ENCODE measurements at regions not wholly inside any gene's neighbourhood (a gene's known extent, or its start where the extent isn't known, plus 50 kb on each side); places are given as distances from the start of the nearest gene placed in this dataset.

DNA sequence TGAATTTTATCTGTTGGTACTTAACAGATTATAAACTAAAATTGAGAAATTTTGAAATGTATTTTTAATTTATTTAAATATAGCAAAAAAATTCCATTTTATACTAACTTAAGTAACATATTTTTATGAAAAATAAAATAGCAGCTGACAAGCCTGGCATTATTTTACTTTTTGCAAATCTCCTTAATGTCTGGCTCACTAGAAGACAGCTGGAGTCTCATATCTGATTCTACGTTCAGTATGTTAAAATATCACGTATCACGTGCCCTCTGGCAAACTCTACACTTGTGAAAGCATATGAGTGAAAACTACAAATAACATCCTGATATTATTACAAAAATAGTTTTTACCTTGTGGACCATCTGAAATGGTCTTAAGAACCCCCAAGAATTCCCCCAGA is 513.2 kb upstream of the NBEA start:
- DNase-seq (ENCODE audit: low spot score), result no peak
- TF ChIP-seq, protein P1, sequence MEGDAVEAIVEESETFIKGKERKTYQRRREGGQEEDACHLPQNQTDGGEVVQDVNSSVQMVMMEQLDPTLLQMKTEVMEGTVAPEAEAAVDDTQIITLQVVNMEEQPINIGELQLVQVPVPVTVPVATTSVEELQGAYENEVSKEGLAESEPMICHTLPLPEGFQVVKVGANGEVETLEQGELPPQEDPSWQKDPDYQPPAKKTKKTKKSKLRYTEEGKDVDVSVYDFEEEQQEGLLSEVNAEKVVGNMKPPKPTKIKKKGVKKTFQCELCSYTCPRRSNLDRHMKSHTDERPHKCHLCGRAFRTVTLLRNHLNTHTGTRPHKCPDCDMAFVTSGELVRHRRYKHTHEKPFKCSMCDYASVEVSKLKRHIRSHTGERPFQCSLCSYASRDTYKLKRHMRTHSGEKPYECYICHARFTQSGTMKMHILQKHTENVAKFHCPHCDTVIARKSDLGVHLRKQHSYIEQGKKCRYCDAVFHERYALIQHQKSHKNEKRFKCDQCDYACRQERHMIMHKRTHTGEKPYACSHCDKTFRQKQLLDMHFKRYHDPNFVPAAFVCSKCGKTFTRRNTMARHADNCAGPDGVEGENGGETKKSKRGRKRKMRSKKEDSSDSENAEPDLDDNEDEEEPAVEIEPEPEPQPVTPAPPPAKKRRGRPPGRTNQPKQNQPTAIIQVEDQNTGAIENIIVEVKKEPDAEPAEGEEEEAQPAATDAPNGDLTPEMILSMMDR (IDR thresholded peaks at IDR 0.05), result no peak
- Histone ChIP-seq H3K27ac (no peak overlapping the region), H3K4me3 (no peak overlapping the region)

DNA sequence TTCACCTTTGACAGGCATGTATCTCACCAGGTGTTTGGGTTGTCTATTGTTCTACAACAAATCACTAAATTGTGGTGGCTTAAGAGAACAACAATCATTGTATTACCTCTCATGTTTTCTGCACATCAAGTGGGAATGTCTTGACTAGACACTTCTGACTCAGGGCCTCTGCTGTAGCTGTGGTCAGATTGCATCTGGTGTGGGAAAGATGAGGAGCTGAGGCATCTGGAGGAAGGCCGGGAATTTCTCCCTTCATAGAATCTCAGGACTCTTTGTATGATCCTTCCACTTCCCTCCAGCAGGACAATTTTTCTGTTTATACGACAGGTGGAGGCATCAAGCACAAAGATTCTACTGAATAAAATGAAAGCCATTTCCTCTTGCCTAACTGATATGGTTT is 511.8 kb upstream of the NBEA start:
- no peak overlapping the region for H3K27ac ChIP-seq
- no peak for DNase-seq (ENCODE audit: low spot score)
- TF ChIP-seq, protein P1 (IDR thresholded peaks at IDR 0.05), result no peak

DNA sequence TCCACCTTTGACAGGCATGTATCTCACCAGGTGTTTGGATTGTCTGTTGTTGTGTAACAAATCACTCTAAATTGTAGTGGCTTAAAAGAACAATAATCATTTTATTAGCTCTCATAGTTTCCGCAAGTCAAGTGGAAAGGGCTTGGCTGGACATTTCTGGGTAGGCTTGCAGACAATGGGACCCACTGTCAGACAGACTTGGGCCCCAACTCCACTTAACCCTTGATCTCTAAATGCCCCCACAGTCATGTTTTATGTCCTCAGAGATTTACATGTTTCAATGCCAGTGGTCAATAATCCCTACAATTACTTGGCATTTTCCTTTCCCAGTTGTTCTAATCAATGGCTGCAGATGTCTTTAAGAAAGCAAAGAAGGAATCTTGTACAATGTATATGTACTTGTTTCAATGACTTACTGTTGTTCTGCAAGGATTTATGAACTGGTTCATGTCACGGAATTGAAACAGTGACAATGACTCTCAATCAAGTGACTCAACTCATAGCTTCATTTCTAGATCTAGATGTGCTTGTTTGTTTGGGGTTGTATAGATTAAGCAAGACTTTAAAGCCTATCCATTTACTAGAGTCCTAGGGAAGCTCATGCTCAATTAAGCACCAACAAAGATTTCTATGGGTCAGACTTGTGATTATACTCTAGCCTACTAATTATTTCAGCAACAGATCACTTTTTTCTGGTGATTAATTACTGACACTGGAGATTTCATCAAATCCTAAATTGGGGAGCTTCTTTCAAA is 510.1 kb upstream of the NBEA start:
- TF ChIP-seq, protein P1 (IDR thresholded peaks at IDR 0.05), result no peak
- DNase-seq (ENCODE audit: low spot score), result no peak
- Histone ChIP-seq H3K27ac (no peak overlapping the region), H3K4me3 (no peak overlapping the region)

More for the DNA sequence above, 511.8 kb upstream of the NBEA start:
- no peak overlapping the region for H3K4me3 ChIP-seq

DNA sequence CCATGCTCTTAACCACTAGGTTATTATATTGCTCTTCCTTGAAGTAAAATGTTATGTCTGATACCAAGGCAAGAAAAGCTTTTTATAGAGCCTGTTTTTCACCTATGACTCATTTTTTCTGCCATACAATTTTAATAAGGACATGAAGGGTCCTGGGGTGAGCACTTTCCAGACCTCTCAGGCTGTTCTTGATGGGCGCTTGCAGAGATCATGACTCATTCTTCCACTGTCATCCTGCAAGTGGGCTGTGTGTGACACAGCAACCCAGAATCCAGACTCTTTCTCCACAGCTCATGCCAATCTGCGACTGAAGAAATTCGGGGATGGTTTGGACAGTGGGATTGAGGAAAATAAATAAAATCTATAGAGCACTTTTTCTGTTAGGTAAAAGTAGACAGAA is 506.7 kb upstream of the NBEA start:
- H3K27ac ChIP-seq, result no peak overlapping the region
- DNase-seq (ENCODE audit: low spot score), result no peak
- no peak overlapping the region for H3K4me3 ChIP-seq
- TF ChIP-seq, protein P1 (IDR thresholded peaks at IDR 0.05), result no peak

DNA sequence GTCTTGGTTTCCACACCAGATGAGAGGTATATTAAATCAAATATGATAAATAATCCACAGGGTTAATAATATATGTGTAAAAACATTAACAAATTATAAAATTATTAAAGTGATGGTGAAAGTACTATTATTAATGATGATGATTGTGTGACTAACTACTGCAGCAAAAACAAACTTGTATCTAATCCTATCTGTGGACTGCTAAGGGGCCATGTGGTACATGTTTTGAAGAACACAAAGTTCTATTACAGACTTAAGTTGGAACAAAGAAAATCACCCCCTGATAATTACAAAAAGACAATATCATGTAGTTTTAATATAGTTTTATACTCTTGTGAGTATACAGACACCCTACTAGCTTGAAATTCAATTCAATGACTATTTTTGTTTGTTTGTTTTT is 504.2 kb upstream of the NBEA start:
- H3K4me3 ChIP-seq, result no peak overlapping the region
- no peak overlapping the region for H3K27ac ChIP-seq
- DNase-seq (ENCODE audit: low spot score), result no peak
- TF ChIP-seq, protein P1 (IDR thresholded peaks at IDR 0.05), result no peak

DNA sequence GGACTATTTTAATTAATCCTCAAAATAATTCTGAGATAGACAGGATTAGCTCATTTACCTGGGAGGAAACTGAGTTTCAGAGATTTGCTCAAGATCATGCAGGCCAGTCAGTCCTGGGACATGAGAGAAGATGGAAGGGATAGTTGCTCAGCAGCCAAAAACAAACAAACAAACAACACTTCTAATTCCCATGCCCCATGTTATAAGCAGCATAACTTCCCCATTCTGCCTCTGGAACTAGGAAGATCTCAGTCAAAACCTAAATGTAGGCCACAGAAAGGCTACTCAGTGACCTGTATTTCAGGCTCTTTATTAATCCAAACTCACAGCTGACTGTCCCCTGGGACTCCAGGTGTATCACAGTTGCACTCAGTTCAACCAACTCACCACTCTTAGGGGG is 489.2 kb upstream of the NBEA start:
- TF ChIP-seq, protein P1 (IDR thresholded peaks at IDR 0.05), result no peak
- DNase-seq (ENCODE audit: low spot score), result no peak

More for the DNA sequence above, 489.2 kb upstream of the NBEA start:
- Histone ChIP-seq H3K4me3 (no peak overlapping the region), H3K27ac (no peak overlapping the region)

Data from coronary artery (tissue), 2 donors.